MV-4-11 (cell line): ENCODE measurements at regions not wholly inside any gene's neighbourhood (a gene's known extent, or its start where the extent isn't known, plus 50 kb on each side); places are given as distances from the start of the nearest gene placed in this dataset.

Experiments used
- DNase-seq: peaks from one replicate; lab custom pipeline; 2025; lab: John Stamatoyannopoulos, UW

DNA sequence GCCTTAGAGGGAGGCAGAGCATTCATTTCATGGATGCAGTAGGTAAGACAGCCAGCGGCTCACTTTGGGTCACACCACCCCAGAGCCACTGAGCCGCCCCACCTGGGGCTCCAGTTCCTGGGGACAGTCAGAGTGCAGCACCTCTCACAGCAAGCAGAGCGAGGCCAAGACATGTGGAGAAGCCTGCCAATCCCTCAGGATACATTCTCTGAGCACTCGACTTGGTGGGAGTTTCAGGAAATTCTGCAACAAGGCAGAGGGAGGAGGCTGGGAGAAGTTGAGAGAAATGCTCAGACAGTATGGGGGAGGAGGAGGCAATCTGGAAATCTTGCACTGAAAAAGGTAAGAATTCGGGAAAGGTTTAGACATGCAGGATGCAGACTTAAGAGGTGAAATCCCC is 60.8 kb upstream of the WLS start:
- DNase-seq: no peak

GRCh38 chr1:68291688-68292384 is 59.5 kb upstream of the WLS start:
- DNase-seq: peak; percentile 72

- no peak for DNase-seq
Measured at GRCh38 chr1:68287241-68287640, 54.9 kb upstream of the WLS start.

GRCh38 chr1:68285046-68285445 is 52.7 kb upstream of the WLS start:
- no peak for DNase-seq

DNA sequence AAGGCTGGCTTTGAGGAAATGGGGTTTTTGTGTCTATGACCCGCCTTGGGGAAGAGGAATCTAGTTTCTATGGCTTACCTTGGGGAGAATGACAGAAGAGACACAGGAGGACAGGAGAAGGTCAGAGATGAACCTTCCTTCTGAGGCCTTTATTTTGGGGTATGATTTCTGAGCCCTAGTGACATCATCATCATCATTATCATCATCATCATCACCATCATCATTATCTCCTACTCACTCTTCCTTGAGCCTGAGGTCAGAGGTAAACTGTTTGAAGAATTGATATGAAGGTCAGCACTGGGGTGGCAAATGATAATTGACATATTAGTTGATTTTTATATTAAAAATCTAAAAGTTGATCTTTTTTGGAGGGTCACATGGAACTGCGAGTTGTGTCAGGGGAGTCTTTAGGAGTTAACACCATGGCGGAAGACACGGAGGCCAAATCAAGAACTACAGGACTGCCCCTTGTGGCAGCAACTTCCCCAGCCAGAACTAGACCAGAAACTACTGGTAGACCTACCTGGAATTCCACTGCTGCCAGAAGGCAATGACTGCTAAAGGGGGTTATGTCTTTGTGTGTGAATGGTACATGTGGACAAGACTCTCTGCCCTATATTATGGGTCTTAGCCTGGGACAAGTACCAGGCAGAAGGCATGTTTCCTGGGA is 49.8 kb upstream of the WLS start:
- DNase-seq: no peak
